ENCODE measurements at regions not wholly inside any gene's neighbourhood (a gene's known extent, or its start where the extent isn't known, plus 50 kb on each side); places are given as distances from the start of the nearest gene placed in this dataset.

DNA sequence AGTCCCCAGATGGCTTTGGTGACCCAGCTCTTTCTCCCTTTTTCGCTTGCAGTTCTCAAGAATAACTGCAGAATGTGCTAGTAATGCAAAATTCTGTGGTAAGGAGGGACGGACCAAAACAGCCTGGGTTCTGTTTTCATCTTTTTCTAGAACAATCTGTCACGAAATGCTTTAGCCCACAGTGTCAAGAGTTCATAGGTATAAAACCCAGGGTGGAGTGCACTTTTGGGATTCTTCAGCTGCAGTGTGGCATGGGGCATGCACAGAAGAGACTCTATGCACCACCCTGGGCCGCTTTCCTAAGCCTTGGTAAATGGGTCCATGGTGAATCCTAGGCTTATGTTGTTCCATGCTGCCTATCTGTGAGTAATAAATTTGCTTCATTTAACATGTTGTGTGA, 1072.7 kb upstream of the GBE1 start:
- no peak overlapping the region for H3K4me3 ChIP-seq (ENCODE audit: control insufficient read depth, low read depth, low read length)
- no peak for TF ChIP-seq CTCF (conservative IDR thresholded peaks at IDR 0.05; ENCODE audit: control insufficient read depth, insufficient read depth, low read depth, low read length)
- DNase-seq (ENCODE audit: low read depth) = no peak

DNA sequence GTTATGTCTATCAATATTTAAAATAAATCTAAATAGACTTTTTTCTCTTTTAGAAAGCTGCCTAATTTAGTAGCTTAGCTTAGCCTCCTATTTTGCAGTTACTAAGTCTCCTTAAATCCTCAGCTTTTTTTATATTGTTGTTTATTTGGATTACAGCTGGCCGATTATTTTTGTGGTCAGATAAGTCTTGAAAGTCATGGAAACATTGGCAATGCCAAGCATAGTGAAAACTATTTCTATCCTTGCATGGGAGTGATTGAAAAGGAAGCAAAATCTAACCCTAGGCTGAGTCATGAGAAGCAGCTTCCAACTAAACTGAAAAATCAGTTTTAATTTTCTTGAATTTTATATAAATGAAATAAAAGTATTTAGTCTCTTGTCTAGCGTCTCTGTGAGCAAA, 1063.0 kb upstream of the GBE1 start:
- H3K4me3 ChIP-seq (ENCODE audit: control insufficient read depth, low read depth, low read length) = no peak overlapping the region
- TF ChIP-seq CTCF (conservative IDR thresholded peaks at IDR 0.05; ENCODE audit: control insufficient read depth, insufficient read depth, low read depth, low read length) = no peak
- no peak for DNase-seq (ENCODE audit: low read depth)

DNA sequence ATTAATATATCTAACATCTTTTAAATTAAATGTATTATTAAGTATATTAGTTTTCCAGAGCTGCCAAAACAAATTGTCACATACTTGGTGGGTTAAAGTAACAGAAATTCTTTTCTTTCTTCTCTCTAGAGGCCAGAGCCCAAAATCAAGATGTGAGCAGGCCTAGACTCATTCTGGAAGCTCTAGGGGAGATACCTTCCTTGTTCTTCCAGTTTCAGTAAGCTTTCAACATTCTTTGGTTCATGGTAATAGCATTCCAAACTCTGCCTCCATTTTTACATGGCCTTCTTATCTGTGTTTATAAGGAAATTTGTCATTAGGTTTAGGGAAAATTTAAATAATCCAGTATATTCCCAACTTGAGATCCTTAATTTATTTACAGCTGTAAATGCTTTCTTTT, 1054.6 kb upstream of the GBE1 start:
- DNase-seq (ENCODE audit: low read depth) = no peak
- TF ChIP-seq CTCF (conservative IDR thresholded peaks at IDR 0.05; ENCODE audit: control insufficient read depth, insufficient read depth, low read depth, low read length) = no peak

GRCh38 chr3:82815417-82816058, 1054.1 kb upstream of the GBE1 start:
- no peak for TF ChIP-seq CTCF (conservative IDR thresholded peaks at IDR 0.05; ENCODE audit: control insufficient read depth, insufficient read depth, low read depth, low read length)
- H3K4me3 ChIP-seq (ENCODE audit: control insufficient read depth, low read depth, low read length) = no peak overlapping the region
- no peak for DNase-seq (ENCODE audit: low read depth)

More for the DNA sequence above, 1054.6 kb upstream of the GBE1 start:
- no peak overlapping the region for H3K4me3 ChIP-seq (ENCODE audit: control insufficient read depth, low read depth, low read length)

DNA sequence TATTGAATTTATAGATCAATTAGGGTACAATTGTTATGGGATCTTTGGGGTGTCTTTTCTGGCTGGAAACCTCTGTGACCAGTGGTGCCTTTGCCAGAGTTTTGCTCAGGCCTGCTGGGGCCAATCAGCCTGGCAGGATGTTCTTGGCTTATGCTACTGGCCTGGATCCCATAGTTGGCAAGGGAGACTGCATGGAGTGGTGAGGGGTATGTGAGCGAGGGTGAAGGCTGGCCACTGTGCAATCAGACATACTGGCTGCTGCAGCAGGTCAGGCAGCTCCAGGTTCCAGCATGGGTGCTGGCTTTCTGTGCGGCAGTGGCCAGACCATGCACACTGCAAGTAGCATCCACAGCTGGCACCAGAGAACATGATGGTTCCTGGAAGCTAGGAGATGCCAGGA, 1053.2 kb upstream of the GBE1 start:
- no peak for DNase-seq (ENCODE audit: low read depth)
- no peak overlapping the region for H3K4me3 ChIP-seq (ENCODE audit: control insufficient read depth, low read depth, low read length)
- no peak for TF ChIP-seq CTCF (conservative IDR thresholded peaks at IDR 0.05; ENCODE audit: control insufficient read depth, insufficient read depth, low read depth, low read length)

- no peak overlapping the region for H3K4me3 ChIP-seq (ENCODE audit: control insufficient read depth, low read depth, low read length)
- TF ChIP-seq CTCF (conservative IDR thresholded peaks at IDR 0.05; ENCODE audit: control insufficient read depth, insufficient read depth, low read depth, low read length) = no peak
- no peak for DNase-seq (ENCODE audit: low read depth)
Measured at GRCh38 chr3:82807781-82808180, 1046.3 kb upstream of the GBE1 start.

DNA sequence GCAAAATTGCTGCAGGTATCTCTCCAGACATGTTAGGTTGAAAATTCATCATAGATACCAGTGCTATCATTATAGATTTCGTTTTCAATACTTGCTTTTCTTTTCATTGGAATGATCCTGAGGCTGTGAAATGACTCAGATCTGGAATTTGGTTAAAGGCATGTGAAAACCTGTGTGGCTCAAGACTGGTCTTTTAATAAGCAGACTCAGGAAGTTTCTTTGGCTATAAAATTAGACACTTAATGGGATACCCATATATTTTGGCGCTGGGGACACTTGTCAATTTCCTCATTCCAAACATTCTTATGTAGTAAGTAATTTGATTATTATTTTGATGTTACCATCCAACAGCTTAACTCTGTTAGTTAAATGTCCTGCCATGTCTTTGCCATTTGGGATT, 1041.1 kb upstream of the GBE1 start:
- TF ChIP-seq CTCF (conservative IDR thresholded peaks at IDR 0.05; ENCODE audit: control insufficient read depth, insufficient read depth, low read depth, low read length) = no peak
- no peak overlapping the region for H3K4me3 ChIP-seq (ENCODE audit: control insufficient read depth, low read depth, low read length)
- no peak for DNase-seq (ENCODE audit: low read depth)

Measured in fibroblast of mammary gland (primary cell).